ENCODE measurements at regions not wholly inside any gene's neighbourhood (a gene's known extent, or its start where the extent isn't known, plus 50 kb on each side); places are given as distances from the start of the nearest gene placed in this dataset.

- TF ChIP-seq ZNF180 (CRISPR knock-in tag; IDR thresholded peaks at IDR 0.05; ENCODE audit: borderline replicate concordance, low read depth), result no peak
- TF ChIP-seq ZNF703 (CRISPR knock-in tag; IDR thresholded peaks at IDR 0.05; ENCODE audit: borderline replicate concordance), result no peak
- no peak for TF ChIP-seq ZNF768 (CRISPR knock-in tag; IDR thresholded peaks at IDR 0.05)
- TF ChIP-seq REST (IDR thresholded peaks at IDR 0.05; ENCODE audit: borderline replicate concordance in 1 of 2, low read depth in 1 of 2, low read length in 2 of 2), result no peak
- TF ChIP-seq POLR2A (IDR thresholded peaks at IDR 0.05; ENCODE audit: insufficient read depth in 1 of 2, low read depth in 2 of 2, low read length in 2 of 2), result no peak
- no peak for TF ChIP-seq CTCF (CRISPR knock-in tag; IDR thresholded peaks at IDR 0.05)
- no peak for TF ChIP-seq ZNF292 (CRISPR knock-in tag; IDR thresholded peaks at IDR 0.05; ENCODE audit: borderline replicate concordance, low read depth)
Observed at GRCh38 chr10:131805696-131806095, 95.1 kb upstream of the PPP2R2D start.
